GM19372 (cell line): ENCODE measurements at regions not wholly inside any gene's neighbourhood (a gene's known extent, or its start where the extent isn't known, plus 50 kb on each side); places are given as distances from the start of the nearest gene placed in this dataset.

Experiments used
- ATAC-seq: cut with Tn5 transposase; IDR thresholded peaks from one replicate; pipeline ENCODE4 v1.9.1; 2021; ENCODE audit warnings: mild to moderate bottlenecking, low read depth, moderate library complexity; ENCODE audit not compliant: unreplicated experiment

DNA sequence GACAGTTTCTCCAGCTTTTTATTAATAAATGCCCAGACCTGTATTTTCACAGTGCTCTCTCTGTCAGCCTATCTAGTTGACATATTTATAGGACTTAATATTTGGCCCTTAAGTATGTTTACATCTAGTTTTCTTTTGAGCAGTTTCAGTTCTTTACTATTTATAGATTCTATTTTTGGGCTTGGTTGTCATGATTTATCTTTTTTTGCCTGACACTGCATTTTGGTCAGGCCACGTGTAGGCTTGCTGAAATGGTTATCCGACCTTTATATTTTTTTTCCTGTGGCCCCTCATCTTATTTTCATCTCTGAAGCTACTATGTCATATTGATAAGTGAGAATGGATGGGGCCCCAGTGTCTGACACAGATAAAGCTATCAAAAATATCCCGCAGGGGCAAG lies 515.4 kb upstream of the FZD8 start:
- no peak for ATAC-seq

DNA sequence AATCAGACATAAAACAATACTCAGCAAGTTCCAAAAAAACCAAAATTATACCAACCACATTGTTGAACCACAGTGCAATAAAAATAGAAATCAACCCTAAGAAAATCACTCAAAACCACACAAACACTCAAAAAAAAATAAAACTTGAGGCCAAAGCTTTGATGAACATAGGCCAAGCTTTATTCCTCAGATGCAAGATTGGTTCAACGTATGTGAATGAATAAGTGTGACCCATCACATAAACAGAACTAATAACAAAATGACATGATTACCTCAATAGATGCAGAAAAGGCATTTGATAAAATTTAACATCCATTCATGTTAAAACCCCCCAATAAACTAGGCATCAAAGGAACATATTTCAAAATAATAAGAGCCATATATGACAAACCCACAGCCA lies 506.1 kb upstream of the FZD8 start:
- ATAC-seq, result no peak

DNA sequence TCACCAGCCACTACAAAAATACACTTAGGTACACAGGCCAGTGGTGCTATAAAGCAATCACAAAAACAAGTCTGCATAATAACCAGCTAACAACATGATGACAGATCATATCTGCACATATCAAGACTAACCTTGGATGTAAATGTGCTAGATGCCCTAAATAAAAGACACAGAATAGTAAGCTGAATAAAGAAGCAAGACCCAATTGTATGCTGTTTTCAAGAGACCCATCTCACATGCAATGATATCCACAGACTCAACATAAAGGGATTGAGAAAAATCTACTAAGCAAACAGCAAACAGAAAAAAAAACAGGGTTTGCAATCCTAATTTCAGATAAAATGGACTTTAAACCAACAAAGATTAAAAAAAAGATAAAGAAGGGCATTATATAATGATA lies 505.4 kb upstream of the FZD8 start:
- ATAC-seq, result no peak

DNA sequence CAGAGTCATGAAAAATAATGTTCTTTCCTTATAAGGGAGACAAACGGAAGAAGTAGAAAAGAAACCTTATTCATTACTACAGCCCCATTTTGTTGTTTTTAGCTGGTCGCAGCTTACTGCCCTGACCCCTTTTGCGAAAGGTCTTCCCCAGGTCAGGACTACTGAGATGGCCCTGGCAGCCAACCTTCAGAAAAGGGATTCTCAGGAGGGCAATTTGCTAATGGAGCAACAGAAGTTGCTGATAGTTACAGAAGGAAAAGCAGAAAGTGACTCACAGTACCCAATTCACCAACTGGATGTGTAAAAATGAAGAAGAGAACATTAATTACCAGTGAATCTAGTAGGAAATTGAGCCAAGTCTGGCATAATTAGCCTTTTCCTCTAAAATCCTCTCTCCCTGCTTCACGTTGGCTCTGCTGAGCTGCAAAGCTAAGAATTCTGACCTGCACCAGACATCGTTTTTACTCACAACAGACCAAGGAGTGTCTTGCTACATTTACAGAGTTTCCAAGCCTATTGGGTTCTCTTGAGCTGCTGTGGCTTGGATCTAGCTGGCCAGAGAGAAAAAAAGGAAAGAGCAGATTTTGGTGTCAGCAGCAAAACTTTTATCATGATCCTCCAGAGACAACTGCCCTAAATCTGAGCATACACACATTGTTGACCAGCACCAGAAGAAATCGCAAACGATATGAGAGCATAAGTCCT lies 499.9 kb upstream of the FZD8 start:
- ATAC-seq, result no peak

DNA sequence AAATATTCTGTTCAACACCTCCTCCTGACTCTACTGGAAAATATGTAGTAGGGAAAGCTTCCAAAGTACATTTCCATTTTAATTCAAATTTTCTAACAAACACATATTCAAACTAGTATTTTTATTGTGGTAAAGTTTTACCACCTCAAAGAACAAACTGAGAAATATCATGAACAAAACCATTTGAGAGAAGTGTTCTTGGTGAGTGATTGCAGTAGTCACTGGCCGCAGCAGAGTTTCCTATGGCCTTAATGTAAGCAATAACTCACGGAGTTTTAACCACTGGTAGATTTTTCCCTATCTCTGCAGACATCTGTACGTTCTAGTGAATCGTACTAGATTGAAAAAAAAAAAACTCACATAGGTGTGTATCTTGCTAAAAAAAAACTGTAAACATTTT lies 487.0 kb upstream of the FZD8 start:
- ATAC-seq, result no peak

DNA sequence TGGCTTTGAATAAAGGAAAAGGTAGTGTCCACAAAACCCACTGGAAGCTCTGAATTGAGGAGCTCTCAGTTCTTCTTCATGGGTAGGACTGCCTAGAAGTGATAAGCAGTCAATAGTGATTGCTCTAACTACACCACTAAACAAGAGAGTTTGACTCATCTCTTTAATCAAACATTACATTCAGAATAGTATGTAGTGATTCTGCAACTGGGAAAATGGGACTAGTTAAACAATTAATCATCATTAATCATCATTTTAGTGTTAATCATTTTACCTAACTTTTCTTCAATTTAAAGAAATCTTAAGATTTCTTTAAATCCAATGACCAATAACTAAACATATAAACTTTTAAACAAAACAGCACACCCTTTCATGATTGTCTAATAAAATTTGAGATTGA lies 484.0 kb upstream of the FZD8 start:
- no peak for ATAC-seq

DNA sequence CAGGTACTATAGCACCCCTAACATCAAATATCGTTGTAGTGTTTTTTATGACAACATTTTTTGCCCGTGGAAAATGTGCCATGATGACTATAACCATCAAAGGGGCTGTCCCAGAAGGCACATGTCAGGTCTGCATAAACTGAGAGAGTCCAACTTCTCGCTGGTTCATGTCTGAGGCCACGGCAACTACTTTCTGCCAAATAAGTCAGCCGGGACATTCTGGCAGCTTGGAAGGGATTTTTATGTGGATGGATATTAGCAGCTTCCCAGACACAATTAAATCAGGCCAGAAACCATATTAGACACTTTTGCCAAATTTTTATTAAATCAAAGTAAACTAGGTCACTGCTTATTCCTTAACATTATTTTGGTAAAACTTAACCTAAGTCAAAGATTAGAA lies 477.4 kb upstream of the FZD8 start:
- no peak for ATAC-seq

DNA sequence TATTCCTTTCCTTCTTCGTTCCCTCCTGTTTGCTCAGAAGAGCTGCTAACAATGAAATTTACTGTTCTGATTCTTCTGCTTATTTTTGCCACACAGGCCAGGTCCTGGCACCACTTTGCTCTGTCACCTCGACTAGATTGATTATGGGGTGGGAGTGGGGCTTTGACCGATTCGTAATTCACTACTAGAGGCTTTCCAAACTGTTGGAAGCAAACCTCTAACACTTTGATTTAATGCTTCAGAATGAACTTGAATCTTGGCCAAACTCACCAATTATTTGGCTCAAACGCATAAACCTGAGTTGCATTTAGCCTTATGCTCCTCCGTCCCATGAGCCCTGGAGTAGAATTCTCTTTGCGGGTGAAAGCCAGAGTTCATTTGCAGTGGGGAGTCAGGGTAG lies 476.2 kb upstream of the FZD8 start:
- no peak for ATAC-seq

DNA sequence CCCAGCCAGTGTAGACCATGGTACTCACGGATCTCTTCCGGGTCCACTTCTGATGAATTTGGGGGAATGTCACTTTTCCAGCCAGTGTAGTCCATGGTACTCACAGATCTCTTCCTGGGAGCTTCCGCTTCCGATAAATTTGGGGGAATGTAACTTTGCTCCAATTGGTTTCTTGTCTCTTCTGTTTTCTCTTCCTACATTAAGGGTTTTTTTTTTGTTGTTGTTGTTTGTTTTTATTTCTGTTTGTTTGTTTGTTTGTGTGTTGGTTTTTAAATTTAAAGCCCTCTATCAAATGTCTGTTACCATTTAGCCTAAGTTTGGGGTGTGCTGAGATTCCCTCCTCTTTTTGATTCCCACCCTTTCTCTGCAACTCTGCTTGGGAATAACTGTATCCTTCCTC lies 475.8 kb upstream of the FZD8 start:
- ATAC-seq, result no peak

DNA sequence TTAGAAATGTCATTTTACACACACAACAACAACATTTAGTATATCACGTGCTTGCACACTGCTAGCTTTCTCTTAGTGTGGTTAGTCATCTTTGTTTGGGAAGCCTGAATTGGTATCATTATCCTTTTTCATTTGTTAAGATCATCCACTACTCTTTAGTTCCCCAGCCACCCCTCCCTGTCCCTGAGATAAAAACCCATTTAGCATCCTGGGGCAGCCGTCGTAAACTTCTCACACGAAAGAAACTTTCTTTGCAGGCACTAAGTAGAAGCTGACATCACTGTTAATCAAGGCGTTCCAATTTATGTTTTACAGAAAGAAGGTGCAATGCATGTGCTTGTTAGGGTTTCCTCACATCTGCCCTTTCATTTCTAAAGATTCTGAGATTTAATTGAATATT lies 475.1 kb upstream of the FZD8 start:
- ATAC-seq, result no peak

DNA sequence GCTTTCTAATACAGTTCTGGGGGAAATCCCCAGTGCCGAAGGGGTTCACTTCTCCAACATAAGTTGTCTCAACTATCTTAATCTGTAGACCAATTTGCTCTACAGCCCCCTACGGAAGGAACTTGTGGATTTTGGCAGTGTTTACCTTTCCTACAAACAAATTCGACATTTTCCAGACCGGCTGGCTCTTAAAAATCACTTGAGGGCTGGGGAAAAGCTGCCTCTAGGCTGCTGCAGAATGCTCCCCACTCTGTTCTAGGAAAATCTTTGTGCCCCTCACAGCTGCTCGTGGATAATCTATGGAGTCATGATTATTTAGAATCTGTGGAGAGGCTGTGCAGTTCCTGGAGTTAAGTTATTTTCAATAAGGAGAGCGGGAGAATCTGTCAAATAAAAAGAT lies 474.6 kb upstream of the FZD8 start:
- no peak for ATAC-seq

DNA sequence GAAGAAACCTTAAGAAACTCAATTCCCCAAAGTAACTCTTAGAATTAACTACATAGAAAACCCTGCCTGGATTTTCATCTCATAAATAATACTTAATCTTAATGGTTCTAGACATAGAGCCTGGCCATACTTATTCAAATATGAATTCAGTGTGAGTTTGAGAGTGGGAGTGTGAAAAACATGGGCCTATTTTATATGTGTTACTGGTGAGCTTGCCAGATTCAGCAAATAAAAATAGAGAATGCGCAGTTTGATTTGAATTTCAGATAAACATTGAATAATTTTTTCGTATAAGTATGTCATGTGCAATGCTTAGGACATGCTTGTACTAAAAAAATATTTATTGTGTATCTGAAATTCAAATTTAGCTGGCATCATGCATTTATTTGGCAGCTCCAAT lies 473.9 kb upstream of the FZD8 start:
- ATAC-seq, result no peak

DNA sequence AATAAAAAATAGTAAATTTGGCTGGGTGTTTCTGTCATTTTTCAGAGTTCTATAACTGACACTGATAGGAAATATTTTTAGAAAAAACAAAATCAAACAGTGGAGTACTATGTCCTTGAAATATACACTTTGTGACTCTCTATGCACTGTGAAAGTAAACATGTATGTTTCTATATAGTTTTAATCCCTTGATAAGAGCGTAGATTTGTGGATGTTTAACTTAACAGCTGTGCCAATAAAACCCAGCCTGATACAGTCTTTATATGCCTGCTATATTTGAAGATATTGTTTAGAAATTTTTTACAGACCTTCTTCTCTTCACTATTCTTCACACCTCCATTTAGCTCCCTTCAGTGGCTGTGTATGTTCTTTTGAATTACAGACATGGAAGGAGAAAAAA lies 473.3 kb upstream of the FZD8 start:
- no peak for ATAC-seq

DNA sequence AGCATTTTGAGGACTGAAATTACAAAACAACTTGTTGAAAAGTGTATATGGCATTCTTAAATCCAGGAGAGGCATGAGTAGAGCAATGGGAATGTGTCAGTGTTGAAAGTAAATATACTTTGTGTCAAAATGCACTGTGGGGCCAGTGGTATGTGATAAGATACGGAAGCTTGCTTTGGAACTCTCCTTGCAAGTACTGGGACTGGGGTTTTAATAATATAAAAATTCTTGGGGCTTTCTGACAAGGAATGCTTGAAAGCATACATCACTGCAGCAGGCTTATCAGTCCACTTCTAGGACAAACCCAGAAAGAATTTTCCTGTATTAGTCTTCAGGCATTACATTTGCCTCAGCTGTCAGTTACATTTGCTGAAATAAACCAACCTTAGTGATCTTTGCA lies 472.8 kb upstream of the FZD8 start:
- ATAC-seq, result no peak

DNA sequence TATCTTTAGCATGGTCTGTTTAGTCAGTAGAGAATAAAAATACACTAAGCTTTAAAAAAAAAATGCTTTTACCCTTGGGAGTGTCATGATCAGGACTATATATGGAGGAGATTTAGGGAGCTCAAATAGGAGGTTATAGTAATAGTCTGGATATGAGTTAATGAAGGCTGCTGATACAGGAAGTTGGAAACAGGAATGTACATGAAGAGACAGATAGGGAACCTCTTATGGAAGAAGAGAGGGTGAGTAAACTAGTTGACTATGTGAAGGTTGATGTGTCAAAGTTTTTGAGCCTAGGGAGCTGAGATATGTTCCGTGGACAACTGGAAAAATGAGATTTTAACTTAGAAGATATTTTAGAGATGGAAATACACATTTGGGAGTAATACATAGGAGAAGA lies 472.0 kb upstream of the FZD8 start:
- no peak for ATAC-seq

DNA sequence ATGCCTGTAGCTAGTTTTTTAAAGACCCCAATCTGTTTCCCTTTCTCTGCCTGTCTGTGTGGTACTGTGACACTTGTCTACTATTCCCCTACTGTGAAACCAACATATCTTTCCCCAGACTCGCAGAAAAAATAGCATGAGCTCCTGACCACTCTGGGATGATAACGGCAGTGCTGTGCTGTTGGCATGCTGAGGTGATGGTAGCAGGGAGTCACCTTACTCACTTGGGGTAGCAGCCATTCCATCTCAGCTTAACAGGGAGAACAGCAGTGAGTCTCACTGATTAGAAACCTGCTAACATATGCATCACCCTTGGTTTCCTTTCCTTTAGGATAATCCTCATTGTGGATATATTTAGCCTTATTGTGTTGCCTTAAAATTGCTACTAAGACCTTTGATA lies 469.6 kb upstream of the FZD8 start:
- ATAC-seq, result no peak

DNA sequence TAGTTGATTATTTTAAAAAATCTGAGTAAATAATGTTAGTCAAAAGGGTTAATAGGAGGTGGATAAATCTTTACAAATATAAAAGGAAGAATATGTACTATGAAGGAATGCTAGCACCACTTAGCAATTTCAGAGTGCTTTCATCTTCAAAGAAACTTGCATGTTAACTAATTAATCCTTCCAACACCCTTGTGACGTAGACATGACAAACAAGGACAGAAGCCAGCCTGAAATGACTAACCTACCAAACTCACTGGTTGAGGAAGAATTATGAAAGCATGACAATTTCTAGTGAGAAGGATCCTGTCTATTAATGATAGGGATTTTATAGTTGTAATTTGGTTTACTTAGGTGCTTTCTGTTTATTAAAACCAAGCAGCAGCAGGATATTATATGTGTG lies 468.0 kb upstream of the FZD8 start:
- no peak for ATAC-seq

DNA sequence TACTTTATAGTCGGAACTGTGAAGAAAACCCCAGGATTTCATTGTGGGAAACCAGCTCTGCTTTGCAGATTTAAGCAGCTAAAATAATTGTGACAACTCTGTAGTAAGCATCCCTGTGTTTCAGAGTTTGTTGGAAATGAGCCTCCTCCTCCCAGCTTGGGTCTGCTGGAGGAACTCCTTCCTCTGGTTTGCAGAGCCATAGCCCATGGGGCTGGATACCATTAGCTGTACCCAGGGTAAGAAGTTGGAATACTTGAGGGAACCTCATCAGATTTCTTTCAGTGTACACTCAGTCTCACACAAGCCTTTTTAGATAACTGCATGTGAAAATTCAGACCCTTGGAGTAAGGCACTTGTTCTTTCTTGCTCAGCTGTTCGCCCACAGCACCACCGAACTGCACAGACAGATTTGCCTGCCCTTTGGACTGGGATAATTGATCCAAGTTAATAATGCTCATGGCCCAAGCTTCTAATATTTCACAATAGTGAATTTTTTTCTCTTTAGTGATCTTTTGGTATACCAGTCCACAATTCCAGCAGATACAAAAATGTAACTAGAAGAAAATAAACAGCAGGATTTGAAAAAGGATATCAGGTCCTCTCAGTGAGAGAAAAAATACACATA lies 467.4 kb upstream of the FZD8 start:
- no peak for ATAC-seq

DNA sequence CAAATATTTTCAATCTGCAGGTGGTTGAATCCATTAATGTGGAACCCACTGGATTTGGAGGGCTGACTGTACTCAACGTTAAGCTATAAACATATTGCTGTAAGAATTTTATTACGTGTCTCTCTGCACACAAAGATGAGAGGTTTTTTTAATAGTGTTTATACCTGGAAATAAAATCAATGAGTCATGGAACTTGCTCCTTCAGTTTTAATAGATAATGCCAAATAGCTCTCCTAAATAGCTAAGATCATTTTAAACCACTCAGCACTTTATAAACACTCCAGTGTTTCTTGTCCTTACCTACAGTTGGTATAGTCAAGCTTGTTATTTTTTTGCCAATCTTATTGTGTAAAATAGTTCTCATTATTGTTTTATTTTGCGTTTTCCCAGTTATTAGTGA lies 455.6 kb upstream of the FZD8 start:
- ATAC-seq, result no peak

DNA sequence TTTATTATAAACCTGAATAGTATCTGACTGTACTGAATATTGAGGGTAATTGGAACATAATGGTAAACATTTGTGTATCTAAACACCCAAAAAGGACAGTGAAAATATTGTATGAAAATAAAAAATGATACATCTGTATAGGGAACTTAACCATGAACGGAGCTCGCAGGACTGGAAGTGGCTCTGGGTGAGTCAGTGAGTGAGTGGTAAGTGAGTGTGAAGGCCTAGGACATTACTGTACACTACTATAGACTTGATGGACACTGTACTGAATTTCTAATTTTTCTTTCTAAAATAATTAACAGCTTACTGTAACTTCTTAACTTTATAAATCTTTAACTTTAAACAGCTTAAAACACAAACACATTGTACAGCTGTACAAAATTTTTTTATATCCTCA lies 454.5 kb upstream of the FZD8 start:
- ATAC-seq, result no peak

DNA sequence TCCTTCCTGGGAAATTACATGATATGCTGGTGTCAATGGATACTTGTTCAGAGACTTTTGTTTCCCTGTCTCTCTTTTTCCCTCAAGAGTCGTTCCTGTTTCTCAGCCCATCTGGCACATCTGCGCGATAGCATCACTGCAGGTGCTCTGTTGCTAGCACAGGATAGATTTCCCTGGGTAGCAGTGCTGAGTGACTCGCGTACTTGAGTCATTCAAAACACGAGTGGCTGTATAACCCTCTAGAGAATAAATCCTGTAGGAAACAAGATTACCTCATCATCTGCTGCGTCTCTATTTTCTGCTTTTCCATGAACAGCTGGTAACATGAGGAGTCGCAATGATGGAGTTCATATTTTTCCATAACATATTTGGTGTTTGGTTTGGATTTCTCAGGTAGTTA lies 452.0 kb upstream of the FZD8 start:
- no peak for ATAC-seq

DNA sequence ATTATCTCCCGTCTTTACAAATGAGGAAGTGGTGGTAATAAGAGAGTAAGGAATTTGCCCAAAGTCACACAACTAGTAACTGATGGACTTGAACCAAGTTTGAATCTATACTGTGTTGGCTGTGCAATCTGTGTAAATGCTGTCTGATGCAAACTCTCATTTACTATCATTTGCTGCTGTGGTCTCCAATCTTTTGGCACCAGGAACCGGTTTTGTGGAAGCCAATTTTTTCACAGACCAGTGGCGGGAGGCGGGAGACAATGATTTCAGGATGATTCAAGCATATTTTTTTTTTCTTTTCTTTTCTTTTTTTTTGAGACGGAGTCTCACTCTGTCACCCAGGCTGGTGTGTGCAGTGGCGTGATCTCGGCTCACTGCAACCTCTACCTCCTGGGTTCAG lies 450.0 kb upstream of the FZD8 start:
- no peak for ATAC-seq

DNA sequence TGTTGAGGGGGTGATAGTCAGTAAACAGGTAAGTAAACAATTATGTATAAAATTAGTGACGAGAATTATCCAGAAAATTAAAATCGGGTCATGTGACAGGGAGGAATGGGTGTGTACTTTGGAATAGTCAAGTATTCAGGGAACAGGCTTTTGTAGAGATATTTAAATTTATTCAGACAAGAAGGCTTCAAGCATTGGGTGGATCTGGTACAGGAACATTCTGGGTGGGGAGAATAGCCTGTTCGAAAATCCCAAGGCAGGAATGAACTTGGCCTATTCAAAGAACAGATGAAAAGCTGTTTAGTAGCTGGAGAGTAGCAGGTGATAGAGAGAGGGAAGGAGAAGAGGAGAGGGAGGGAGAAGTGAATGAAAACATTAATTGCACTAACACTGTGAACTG lies 448.9 kb upstream of the FZD8 start:
- no peak for ATAC-seq
